WTC11 (cell line): ENCODE measurements at regions not wholly inside any gene's neighbourhood (a gene's known extent, or its start where the extent isn't known, plus 50 kb on each side); places are given as distances from the start of the nearest gene placed in this dataset.

Experiments
- ATF3 ChIP-seq: sonication (generic); formaldehyde crosslinking; conservative IDR thresholded peaks from 2 replicates; pipeline ENCODE4 v1.8.1; 2022; ENCODE audit warnings: mild to moderate bottlenecking, missing genetic modification reagents
- CTCF ChIP-seq: fragments of 200-600 bp; IDR thresholded peaks from 2 replicates; pipeline ENCODE4 v1.8.0; 2022; ENCODE audit warnings: antibody characterized with exemption
- EMX1 ChIP-seq: fragments of 250-450 bp; sonication (Bioruptor Pico); IDR thresholded peaks from 2 replicates; pipeline ENCODE4 v1.8.0; 2021; ENCODE audit warnings: mild to moderate bottlenecking
- ESRRA ChIP-seq: sonication (generic); formaldehyde crosslinking; IDR thresholded peaks from 2 replicates; pipeline ENCODE4 v1.8.1; 2022; ENCODE audit warnings: mild to moderate bottlenecking, missing genetic modification reagents, borderline replicate concordance
- JUN ChIP-seq: sonication (generic); formaldehyde crosslinking; IDR thresholded peaks from 2 replicates; pipeline ENCODE4 v1.8.0; 2023; ENCODE audit warnings: mild to moderate bottlenecking, missing genetic modification reagents
- MAX ChIP-seq: sonication (generic); formaldehyde crosslinking; IDR thresholded peaks from 2 replicates; pipeline ENCODE4 v1.8.0; 2022; ENCODE audit warnings: mild to moderate bottlenecking, missing genetic modification reagents
- USF1 ChIP-seq: sonication (generic); formaldehyde crosslinking; IDR thresholded peaks from 2 replicates; pipeline ENCODE4 v1.8.0; 2022; ENCODE audit warnings: mild to moderate bottlenecking, missing genetic modification reagents
- USF2 ChIP-seq: sonication (generic); formaldehyde crosslinking; IDR thresholded peaks from 2 replicates; pipeline ENCODE4 v1.8.1; 2023; ENCODE audit warnings: mild to moderate bottlenecking, missing genetic modification reagents, moderate library complexity
- ZNF512 ChIP-seq: sonication (generic); formaldehyde crosslinking; IDR thresholded peaks from 2 replicates; pipeline ENCODE4 v1.8.1; 2022; ENCODE audit warnings: missing genetic modification reagents, borderline replicate concordance
- TF ChIP-seq, protein P1 (sequence below): sonication (generic); formaldehyde crosslinking; IDR thresholded peaks from 2 replicates; pipeline ENCODE4 v1.8.0; 2022; ENCODE audit warnings: mild to moderate bottlenecking, missing genetic modification reagents
- TF ChIP-seq, protein P2 (sequence below): sonication (generic); formaldehyde crosslinking; IDR thresholded peaks from 2 replicates; pipeline ENCODE4 v1.8.0; 2023; ENCODE audit warnings: missing genetic modification reagents, mild to moderate bottlenecking, borderline replicate concordance
- TF ChIP-seq, protein P3 (sequence below): sonication (generic); formaldehyde crosslinking; IDR thresholded peaks from 2 replicates; pipeline ENCODE4 v1.8.1; 2022; ENCODE audit warnings: mild to moderate bottlenecking, moderate library complexity, missing genetic modification reagents
- TF ChIP-seq, protein P4 (sequence below): fragments of 250-450 bp; sonication (Bioruptor Pico); IDR thresholded peaks from 2 replicates; pipeline ENCODE4 v2.1.2; 2022; ENCODE audit warnings: mild to moderate bottlenecking, moderate library complexity

DNA sequence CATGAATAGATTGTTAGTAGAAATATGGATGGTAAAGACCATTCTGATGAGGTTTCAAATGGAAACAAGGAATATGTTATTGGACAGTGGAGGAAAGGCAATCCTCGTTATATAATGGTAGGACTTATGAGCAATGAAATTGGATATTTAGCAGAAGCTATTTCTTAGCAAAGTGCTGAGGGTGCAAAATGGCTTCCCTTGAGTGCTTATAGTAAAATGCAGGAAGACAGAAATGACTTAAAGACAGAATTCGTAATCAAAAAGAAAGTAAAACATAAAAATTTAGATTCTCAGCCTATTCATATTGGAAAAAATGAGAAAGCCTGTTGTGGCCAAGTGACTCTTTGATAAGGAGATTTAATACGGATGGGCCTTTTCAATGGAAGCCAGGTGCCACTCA is 102.1 kb upstream of the ADRA1B start:
- TF ChIP-seq EMX1 (no peak), MAX (CRISPR knock-in tag) (no peak), CTCF (no peak), ATF3 (CRISPR knock-in tag) (no peak), JUN (CRISPR knock-in tag) (no peak), USF2 (no peak), ESRRA (CRISPR knock-in tag) (no peak), USF1 (CRISPR knock-in tag) (no peak), ZNF512 (CRISPR knock-in tag) (no peak)
- TF ChIP-seq, protein P1, sequence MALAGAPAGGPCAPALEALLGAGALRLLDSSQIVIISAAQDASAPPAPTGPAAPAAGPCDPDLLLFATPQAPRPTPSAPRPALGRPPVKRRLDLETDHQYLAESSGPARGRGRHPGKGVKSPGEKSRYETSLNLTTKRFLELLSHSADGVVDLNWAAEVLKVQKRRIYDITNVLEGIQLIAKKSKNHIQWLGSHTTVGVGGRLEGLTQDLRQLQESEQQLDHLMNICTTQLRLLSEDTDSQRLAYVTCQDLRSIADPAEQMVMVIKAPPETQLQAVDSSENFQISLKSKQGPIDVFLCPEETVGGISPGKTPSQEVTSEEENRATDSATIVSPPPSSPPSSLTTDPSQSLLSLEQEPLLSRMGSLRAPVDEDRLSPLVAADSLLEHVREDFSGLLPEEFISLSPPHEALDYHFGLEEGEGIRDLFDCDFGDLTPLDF (CRISPR knock-in tag) = no peak
- TF ChIP-seq, protein P2, sequence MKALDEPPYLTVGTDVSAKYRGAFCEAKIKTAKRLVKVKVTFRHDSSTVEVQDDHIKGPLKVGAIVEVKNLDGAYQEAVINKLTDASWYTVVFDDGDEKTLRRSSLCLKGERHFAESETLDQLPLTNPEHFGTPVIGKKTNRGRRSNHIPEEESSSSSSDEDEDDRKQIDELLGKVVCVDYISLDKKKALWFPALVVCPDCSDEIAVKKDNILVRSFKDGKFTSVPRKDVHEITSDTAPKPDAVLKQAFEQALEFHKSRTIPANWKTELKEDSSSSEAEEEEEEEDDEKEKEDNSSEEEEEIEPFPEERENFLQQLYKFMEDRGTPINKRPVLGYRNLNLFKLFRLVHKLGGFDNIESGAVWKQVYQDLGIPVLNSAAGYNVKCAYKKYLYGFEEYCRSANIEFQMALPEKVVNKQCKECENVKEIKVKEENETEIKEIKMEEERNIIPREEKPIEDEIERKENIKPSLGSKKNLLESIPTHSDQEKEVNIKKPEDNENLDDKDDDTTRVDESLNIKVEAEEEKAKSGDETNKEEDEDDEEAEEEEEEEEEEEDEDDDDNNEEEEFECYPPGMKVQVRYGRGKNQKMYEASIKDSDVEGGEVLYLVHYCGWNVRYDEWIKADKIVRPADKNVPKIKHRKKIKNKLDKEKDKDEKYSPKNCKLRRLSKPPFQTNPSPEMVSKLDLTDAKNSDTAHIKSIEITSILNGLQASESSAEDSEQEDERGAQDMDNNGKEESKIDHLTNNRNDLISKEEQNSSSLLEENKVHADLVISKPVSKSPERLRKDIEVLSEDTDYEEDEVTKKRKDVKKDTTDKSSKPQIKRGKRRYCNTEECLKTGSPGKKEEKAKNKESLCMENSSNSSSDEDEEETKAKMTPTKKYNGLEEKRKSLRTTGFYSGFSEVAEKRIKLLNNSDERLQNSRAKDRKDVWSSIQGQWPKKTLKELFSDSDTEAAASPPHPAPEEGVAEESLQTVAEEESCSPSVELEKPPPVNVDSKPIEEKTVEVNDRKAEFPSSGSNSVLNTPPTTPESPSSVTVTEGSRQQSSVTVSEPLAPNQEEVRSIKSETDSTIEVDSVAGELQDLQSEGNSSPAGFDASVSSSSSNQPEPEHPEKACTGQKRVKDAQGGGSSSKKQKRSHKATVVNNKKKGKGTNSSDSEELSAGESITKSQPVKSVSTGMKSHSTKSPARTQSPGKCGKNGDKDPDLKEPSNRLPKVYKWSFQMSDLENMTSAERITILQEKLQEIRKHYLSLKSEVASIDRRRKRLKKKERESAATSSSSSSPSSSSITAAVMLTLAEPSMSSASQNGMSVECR (CRISPR knock-in tag) = no peak
- TF ChIP-seq, protein P3, sequence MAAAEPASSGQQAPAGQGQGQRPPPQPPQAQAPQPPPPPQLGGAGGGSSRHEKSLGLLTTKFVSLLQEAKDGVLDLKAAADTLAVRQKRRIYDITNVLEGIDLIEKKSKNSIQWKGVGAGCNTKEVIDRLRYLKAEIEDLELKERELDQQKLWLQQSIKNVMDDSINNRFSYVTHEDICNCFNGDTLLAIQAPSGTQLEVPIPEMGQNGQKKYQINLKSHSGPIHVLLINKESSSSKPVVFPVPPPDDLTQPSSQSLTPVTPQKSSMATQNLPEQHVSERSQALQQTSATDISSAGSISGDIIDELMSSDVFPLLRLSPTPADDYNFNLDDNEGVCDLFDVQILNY (CRISPR knock-in tag) = no peak
- TF ChIP-seq, protein P4, sequence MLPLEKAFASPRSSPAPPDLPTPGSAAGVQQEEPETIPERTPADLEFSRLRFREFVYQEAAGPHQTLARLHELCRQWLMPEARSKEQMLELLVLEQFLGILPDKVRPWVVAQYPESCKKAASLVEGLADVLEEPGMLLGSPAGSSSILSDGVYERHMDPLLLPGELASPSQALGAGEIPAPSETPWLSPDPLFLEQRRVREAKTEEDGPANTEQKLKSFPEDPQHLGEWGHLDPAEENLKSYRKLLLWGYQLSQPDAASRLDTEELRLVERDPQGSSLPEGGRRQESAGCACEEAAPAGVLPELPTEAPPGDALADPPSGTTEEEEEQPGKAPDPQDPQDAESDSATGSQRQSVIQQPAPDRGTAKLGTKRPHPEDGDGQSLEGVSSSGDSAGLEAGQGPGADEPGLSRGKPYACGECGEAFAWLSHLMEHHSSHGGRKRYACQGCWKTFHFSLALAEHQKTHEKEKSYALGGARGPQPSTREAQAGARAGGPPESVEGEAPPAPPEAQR (CRISPR knock-in tag) = no peak
